ENCODE measurements at regions not wholly inside any gene's neighbourhood (a gene's known extent, or its start where the extent isn't known, plus 50 kb on each side); places are given as distances from the start of the nearest gene placed in this dataset.

- H3K79me1 ChIP-seq (ENCODE audit: low read depth, low read length) = no peaks in the 10 kb centered on the region
- H4K5ac ChIP-seq (ENCODE audit: insufficient read length, low read depth, low read length) = no peak overlapping the region
- H3K14ac ChIP-seq (ENCODE audit: insufficient read length) = no peak overlapping the region
- 82% methylated on average over 3 of the region's 3 CpGs; no CpG with 5 or more reads in 1 of the 2 experiments for WGBS, 2 experiments (ENCODE audit: extremely low coverage in 1 of 2, insufficient coverage in 1 of 2, insufficient read length in 1 of 2, insufficient replicate concordance in 2 of 2, low coverage in 1 of 2, low lambda C conversion rate in 2 of 2, missing lambda C conversion rate in 1 of 2)
- H3K18ac ChIP-seq (ENCODE audit: extremely low read depth, low read length) = no peak overlapping the region
- no peaks in the 10 kb centered on the region for H3K36me3 ChIP-seq (ENCODE audit: control insufficient read depth in 2 of 4, insufficient read depth in 4 of 4, low read length in 3 of 4)
- ChIA-PET POLR2A (ENCODE audit: partially characterized antibody) (no interaction called here), CTCF (ENCODE audit: partially characterized antibody) (interaction anchor here (0.6 to 1.1 kb wide), 5 partner anchors 38 to 909 kb away, joined by 3 read pairs; no protein-coding TSS in a partner anchor)
- H3K9me3 ChIP-seq (ENCODE audit: insufficient read depth in 2 of 2, low read depth in 1 of 2, low read length in 1 of 2) = no peaks in the 10 kb centered on the region
- H4K8ac ChIP-seq (ENCODE audit: extremely low read depth, insufficient read depth, low read length) = no peak overlapping the region
- no peak overlapping the region for H2BK12ac ChIP-seq (ENCODE audit: low read depth, low read length)
- no peak overlapping the region for H2AFZ ChIP-seq (ENCODE audit: low read length)
- no peak overlapping the region for H2BK20ac ChIP-seq (ENCODE audit: low read length)
- no peaks in the 10 kb centered on the region for H3K23me2 ChIP-seq (ENCODE audit: low read depth, low read length)
- H2BK5ac ChIP-seq (ENCODE audit: low read depth, low read length) = no peak overlapping the region
- H3K4me2 ChIP-seq (ENCODE audit: insufficient read depth in 1 of 2, low read depth in 2 of 2, low read length in 2 of 2) = no peak overlapping the region
- FAIRE-seq (no peak), DNase-seq (ENCODE audit: low read depth in 1 of 2, low spot score in 2 of 2) (no peak)
- H3K4ac ChIP-seq (replicated peaks; ENCODE audit: insufficient read length, low read depth, low read length) = no peak overlapping the region
- no peak overlapping the region for H2AK5ac ChIP-seq (ENCODE audit: low read depth, low read length)
- no peaks in the 10 kb centered on the region for H4K20me1 ChIP-seq (replicated peaks in 1 of 2; ENCODE audit: control insufficient read depth in 1 of 2, insufficient read depth in 2 of 2, low read length in 2 of 2)
- no peaks in the 10 kb centered on the region for H3K79me2 ChIP-seq (ENCODE audit: control insufficient read depth in 1 of 2, insufficient read depth in 2 of 2, low read length in 2 of 2)
- no peak overlapping the region for H3K23ac ChIP-seq (ENCODE audit: insufficient read length)
- H2BK15ac ChIP-seq (ENCODE audit: low read length) = no peak overlapping the region
- H2BK120ac ChIP-seq (replicated peaks; ENCODE audit: low read depth, low read length) = no peak overlapping the region
- no peaks in the 10 kb centered on the region for H3K27me3 ChIP-seq (replicated peaks in 1 of 4; ENCODE audit: control insufficient read depth in 3 of 4, extremely low read depth in 1 of 4, insufficient read depth in 3 of 4, low read length in 3 of 4)
- H3K4me3 ChIP-seq (ENCODE audit: extremely low read depth in 1 of 4, insufficient read depth in 2 of 4, low read depth in 3 of 4, low read length in 4 of 4) = no peak overlapping the region
- H4K91ac ChIP-seq (replicated peaks; ENCODE audit: insufficient read length, low read length) = no peak overlapping the region
- H3K27ac ChIP-seq (ENCODE audit: low read depth, low read length) = no peak overlapping the region
- H3K9ac ChIP-seq (replicated peaks in 1 of 4; ENCODE audit: extremely low read depth in 1 of 4, low read depth in 3 of 4, low read length in 3 of 4) = no peak overlapping the region
- H3K56ac ChIP-seq (replicated peaks; ENCODE audit: insufficient read length, low read depth, low read length) = no peak overlapping the region
- H3K4me1 ChIP-seq (replicated peaks in 1 of 4; ENCODE audit: control insufficient read depth in 3 of 4, insufficient read depth in 4 of 4, low read length in 3 of 4) = no peaks in the 10 kb centered on the region
- peak in 1 of 2 experiments; percentile 14; a peak in 1 of 4 replicates for TF ChIP-seq RAD21 (IDR thresholded peaks at IDR 0.05 in 1 of 2, conservative IDR thresholded peaks at IDR 0.05 in 1 of 2; ENCODE audit: low read depth in 2 of 2, low read length in 2 of 2)
Observed at GRCh38 chr20:10823585-10823984, 149.8 kb upstream of the JAG1 start.

All from H1 (cell line).